ENCODE measurements at regions not wholly inside any gene's neighbourhood (a gene's known extent, or its start where the extent isn't known, plus 50 kb on each side); places are given as distances from the start of the nearest gene placed in this dataset.

DNA sequence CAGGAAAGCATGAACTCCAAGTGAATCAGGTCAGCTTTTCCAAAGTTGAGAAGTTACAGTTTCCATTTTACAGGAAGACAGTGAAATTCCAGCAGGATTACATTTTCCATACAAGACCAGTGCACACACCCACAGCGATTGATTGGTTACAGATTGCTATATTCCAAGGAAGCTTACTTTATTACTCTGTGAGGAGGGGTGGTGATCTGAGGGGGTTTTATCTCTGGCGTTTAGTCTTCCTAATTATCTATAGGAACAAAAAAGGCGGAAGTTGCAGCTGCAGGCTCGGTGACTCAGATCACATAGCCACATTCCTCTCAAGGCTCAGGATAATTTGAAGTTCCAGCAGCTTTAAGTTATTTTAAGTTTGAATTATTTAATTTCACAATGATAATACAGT is 450.4 kb upstream of the NMUR2 start:
- no peak for TF ChIP-seq POLR2A (IDR thresholded peaks at IDR 0.05; ENCODE audit: low read depth)
- TF ChIP-seq CTCF (IDR thresholded peaks at IDR 0.05) = no peak
